D721Med (cell line): ENCODE measurements at regions not wholly inside any gene's neighbourhood (a gene's known extent, or its start where the extent isn't known, plus 50 kb on each side); places are given as distances from the start of the nearest gene placed in this dataset.

Source experiments
- DNase-seq: peaks from one replicate; pipeline ENCODE4 v3.0.0; 2011; ENCODE audit warnings: low spot score; ENCODE audit not compliant: insufficient read length
- FAIRE-seq: peaks from 2 replicates; lab custom pipeline; 2011; peaks lifted over from hg19 to GRCh38; lab: Jason Lieb, UNC
- TF ChIP-seq, protein P1 (sequence below): IDR thresholded peaks from 2 replicates; pipeline ENCODE4 v1.5.1; 2012; ENCODE audit warnings: mild to moderate bottlenecking, control low read depth; ENCODE audit not compliant: insufficient read depth; ENCODE audit errors: missing control alignments

DNA sequence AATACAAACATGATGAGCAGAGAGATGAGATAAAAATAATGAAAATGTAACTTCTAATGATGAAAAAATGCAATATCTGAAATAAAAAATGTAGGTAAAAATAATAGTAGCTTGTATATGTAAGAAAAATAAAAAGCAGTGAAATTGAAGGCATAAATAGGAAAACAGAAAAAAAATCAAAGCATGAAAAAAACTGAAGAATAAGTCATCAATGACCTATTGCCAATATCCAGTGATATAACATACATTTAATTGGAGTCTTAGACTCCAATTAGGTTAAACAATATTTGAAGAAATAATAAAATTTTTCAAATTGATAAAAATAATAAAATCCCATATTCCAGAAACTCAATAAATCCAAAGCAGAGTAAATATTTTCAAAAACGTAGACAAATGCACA lies 114.0 kb upstream of the HDGFL1 start:
- FAIRE-seq (no peak), DNase-seq (no peak)
- TF ChIP-seq, protein P1, sequence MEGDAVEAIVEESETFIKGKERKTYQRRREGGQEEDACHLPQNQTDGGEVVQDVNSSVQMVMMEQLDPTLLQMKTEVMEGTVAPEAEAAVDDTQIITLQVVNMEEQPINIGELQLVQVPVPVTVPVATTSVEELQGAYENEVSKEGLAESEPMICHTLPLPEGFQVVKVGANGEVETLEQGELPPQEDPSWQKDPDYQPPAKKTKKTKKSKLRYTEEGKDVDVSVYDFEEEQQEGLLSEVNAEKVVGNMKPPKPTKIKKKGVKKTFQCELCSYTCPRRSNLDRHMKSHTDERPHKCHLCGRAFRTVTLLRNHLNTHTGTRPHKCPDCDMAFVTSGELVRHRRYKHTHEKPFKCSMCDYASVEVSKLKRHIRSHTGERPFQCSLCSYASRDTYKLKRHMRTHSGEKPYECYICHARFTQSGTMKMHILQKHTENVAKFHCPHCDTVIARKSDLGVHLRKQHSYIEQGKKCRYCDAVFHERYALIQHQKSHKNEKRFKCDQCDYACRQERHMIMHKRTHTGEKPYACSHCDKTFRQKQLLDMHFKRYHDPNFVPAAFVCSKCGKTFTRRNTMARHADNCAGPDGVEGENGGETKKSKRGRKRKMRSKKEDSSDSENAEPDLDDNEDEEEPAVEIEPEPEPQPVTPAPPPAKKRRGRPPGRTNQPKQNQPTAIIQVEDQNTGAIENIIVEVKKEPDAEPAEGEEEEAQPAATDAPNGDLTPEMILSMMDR, result no peak

DNA sequence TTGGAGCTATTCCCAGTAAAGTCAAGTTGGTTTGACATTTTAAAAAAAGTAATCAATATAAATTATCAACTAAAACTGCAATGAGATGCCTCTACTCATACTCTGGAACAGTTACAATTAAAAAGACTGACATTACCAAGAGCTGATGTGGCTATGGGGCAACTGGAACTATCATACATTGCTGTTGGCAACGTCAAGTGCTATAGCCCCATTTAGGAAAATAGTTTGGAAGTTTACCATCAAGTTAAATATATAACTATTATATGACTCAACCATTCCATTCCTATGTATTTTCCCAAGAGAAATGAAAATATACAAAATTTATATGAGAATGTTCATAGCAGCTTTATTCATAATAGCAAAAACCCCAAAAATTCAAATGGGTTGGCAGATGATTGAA lies 111.4 kb upstream of the HDGFL1 start:
- FAIRE-seq (no peak), DNase-seq (no peak)
- TF ChIP-seq, protein P1, result no peak

DNA sequence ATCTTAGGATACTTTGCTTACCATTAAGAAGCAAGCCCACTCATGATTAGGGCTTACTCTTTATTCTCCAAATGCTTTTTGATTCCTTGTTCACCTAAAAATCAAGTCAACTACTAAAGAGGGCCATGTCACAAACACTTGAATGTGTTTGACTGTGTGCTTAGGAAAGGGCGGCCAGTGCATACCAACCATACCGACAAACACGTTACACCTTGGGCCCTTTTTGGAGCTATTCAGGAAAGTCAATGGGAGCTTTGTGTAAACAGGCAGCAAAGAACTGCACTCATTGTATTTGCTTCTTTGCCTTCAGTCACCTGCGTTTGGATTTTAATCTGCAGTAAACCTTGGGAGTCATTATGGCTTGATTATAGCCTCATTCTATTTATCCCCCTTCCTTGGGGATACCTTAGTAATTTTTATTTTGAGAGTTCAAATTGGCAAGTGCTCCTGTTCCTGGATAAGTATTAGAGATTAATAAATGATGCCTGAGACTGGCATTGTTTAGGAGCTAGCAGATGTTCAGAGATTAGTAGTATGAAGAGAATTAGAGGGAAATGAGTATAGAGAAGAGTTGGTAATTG lies 102.6 kb upstream of the HDGFL1 start:
- peak; percentile 41 for FAIRE-seq
- TF ChIP-seq, protein P1, result no peak
- no peak for DNase-seq

DNA sequence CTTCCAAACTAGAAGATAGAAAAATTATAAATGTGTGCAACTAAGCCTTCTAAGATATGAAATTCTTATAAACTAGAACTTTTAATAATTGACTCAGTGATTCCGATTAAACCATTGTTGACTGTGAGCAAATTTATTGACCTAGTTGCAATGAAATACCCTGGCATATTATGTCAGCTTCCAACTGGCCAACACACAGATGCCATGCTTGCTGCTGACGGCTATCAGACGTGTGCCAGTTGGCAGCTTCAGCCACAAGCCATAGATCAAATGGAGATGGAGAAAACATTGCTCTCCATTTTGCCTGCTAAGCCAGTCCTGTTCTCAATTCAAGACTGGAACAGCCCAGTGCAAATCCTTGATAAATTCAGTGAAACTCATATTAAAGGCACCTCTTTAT lies 101.7 kb upstream of the HDGFL1 start:
- DNase-seq, result no peak
- FAIRE-seq, result no peak
- TF ChIP-seq, protein P1, result no peak

DNA sequence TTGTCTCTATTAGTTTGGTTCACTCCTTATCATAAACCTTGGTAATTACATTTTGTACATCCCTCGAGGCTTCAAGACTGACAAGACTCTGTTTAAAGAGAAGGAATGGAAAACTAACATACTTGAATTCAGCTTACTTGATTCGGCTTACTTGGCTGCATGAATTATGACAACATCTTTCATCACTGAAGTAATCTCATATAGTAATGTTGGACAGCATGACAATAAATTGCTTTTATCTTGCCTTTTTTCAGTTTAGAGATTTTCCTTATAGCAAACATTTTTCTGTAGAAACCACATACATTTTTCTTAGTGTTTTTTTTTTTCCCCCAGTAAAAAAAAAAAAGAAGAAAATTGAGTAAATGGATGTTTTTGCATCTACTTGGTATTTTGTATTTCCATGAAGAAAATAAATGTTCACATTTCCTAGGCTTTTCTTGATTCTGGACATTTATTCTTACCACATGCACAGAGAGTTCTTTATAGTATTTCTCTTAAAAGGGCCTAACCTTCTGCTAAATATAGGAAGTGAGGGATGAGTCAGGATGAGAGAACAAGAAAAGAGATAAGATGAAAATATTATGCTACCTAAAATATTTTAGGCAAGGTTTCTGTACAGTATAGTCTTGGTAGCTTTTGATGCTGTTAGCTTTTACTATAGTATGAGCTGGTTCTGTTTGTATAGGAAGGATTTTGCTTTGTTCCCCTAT lies 101.0 kb upstream of the HDGFL1 start:
- TF ChIP-seq, protein P1, result no peak
- no peak for FAIRE-seq
- DNase-seq, result no peak

DNA sequence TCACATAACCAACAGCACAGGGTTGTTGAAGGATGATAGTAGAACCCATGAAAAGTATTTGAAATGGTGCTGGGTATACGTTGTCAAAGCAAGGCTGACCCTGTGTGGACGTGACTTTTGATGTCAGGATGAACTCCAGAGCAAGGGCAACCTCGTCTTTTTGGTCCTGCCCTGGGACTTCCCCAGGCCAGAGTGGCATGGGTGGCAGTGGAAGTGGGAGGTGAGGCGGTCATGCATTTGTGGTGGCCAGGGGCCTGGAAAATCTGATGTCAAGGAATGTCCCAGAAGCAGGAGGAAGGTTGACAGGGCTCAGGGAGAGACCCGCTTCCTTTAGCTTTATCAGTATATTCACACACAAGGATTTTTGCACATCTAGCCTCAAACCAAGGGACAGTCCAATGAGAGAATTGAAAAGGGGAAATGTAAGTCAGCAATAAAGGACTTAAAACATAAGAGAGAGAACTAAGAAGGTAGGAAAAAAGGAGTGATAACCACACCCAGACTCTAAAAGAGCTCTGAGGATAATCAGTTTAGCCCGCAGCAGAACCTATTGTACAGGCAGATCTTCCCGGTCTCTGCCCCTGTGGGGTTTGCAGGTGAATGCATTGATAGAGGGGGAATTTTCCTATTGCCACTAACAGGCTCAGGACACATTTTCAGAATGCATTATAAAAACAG lies 98.8 kb upstream of the HDGFL1 start:
- TF ChIP-seq, protein P1, result no peak
- no peak for DNase-seq
- FAIRE-seq, result no peak
